AML-193 (cell line): ENCODE measurements at regions not wholly inside any gene's neighbourhood (a gene's known extent, or its start where the extent isn't known, plus 50 kb on each side); places are given as distances from the start of the nearest gene placed in this dataset.

ENCODE experiments used
- DNase-seq, 2 experiments: peaks; one replicate each; lab custom pipeline; 2025; lab: John Stamatoyannopoulos, UW

GRCh38 chr11:91810871-91811270 is 413.7 kb upstream of the FAT3 start:
- no peak for DNase-seq

- DNase-seq: no peak
Measured at GRCh38 chr11:91805293-91805692, 419.3 kb upstream of the FAT3 start.

- no peak for DNase-seq
Measured at GRCh38 chr11:91804042-91804441, 420.6 kb upstream of the FAT3 start.

- DNase-seq: no peak
Measured at GRCh38 chr11:91802475-91802874, 422.1 kb upstream of the FAT3 start.

GRCh38 chr11:91800208-91800914 is 424.3 kb upstream of the FAT3 start:
- no peak for DNase-seq

- DNase-seq: no peak
Measured at GRCh38 chr11:91798240-91798639, 426.4 kb upstream of the FAT3 start.

- no peak for DNase-seq
Measured at GRCh38 chr11:91796999-91797398, 427.6 kb upstream of the FAT3 start.

GRCh38 chr11:91795139-91795887 is 429.3 kb upstream of the FAT3 start:
- no peak for DNase-seq

GRCh38 chr11:91794146-91794545 is 430.5 kb upstream of the FAT3 start:
- DNase-seq: no peak

- DNase-seq: no peak
Measured at GRCh38 chr11:91792779-91793262, 431.8 kb upstream of the FAT3 start.

- DNase-seq: no peak
Measured at GRCh38 chr11:91791171-91791468, 433.5 kb upstream of the FAT3 start.

- no peak for DNase-seq
Measured at GRCh38 chr11:91790346-91791170, 434.1 kb upstream of the FAT3 start.

GRCh38 chr11:91788764-91789163 is 435.9 kb upstream of the FAT3 start:
- no peak for DNase-seq

- no peak for DNase-seq
Measured at GRCh38 chr11:91786097-91786496, 438.5 kb upstream of the FAT3 start.

GRCh38 chr11:91783173-91783572 is 441.4 kb upstream of the FAT3 start:
- no peak for DNase-seq

- DNase-seq: no peak
Measured at GRCh38 chr11:91778758-91779157, 445.9 kb upstream of the FAT3 start.

- no peak for DNase-seq
Measured at GRCh38 chr11:91776655-91777054, 448.0 kb upstream of the FAT3 start.

GRCh38 chr11:91773090-91773489 is 451.5 kb upstream of the FAT3 start:
- no peak for DNase-seq

- no peak for DNase-seq
Measured at GRCh38 chr11:91771961-91772360, 452.7 kb upstream of the FAT3 start.

- DNase-seq: no peak
Measured at GRCh38 chr11:91768783-91769182, 455.8 kb upstream of the FAT3 start.

- no peak for DNase-seq
Measured at GRCh38 chr11:91763331-91763730, 461.3 kb upstream of the FAT3 start.

- DNase-seq: no peak
Measured at GRCh38 chr11:91761406-91762025, 463.1 kb upstream of the FAT3 start.
